ENCODE measurements at regions not wholly inside any gene's neighbourhood (a gene's known extent, or its start where the extent isn't known, plus 50 kb on each side); places are given as distances from the start of the nearest gene placed in this dataset.

GRCh38 chr6:99022039-99022609 is 74.4 kb upstream of the FBXL4 start:
- no peak for ATAC-seq (ENCODE audit: insufficient read depth, low FRiP score)
- Histone ChIP-seq H3K9me3 (ENCODE audit: control insufficient read depth in 4 of 4, insufficient read depth in 3 of 4, low read length in 3 of 4) (peaks cover 0 to 24% (median 2%) of the 10 kb centered on the region in 4 donors), H3K27me3 (ENCODE audit: control insufficient read depth in 3 of 3, insufficient read depth in 3 of 3, low read length in 2 of 3) (no peaks in the 10 kb centered on the region), H3K36me3 (ENCODE audit: control insufficient read depth in 4 of 4, insufficient read depth in 4 of 4, low read length in 4 of 4) (no peaks in the 10 kb centered on the region), H3K4me3 (no peak overlapping the region), H3K4me1 (ENCODE audit: control insufficient read depth in 5 of 5, insufficient read depth in 5 of 5, low read length in 5 of 5) (peaks cover 0 to 2% (median 0%) of the 10 kb centered on the region in 5 donors), H3K27ac (ENCODE audit: low read depth in 1 of 2, low read length in 1 of 2) (no peak overlapping the region), H3K9ac (ENCODE audit: insufficient read depth in 1 of 2, low read length in 2 of 2) (no peak overlapping the region)
- no peak for TF ChIP-seq CTCF (IDR thresholded peaks at IDR 0.05; ENCODE audit: control extremely low read depth, extremely low read depth)
- WGBS, 2 donors = 84 to 85% methylated on average over 9 of the region's 9 CpGs
- DNase-seq = no peak

DNA sequence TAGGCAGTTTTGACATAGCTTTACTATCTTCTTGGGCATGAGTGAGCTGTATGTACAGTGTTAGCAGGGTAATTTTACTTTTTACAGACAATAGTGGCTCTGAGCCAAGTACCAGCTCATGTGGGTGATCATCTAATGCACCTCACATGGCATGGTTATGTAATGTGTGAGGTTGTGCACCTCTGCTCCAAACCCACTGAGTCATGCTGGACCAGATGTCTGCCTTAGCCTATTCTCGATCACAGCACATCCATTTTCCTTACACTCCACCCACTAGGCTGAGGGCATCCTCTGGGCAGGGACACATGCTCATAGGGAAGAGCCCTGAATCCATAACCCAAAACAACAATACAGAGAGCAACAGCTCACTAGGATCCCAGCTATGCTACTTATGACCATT is 71.6 kb upstream of the FBXL4 start:
- no peak overlapping the region for H3K9ac ChIP-seq (ENCODE audit: insufficient read depth in 1 of 2, low read length in 2 of 2)
- H3K4me3 ChIP-seq = no peak overlapping the region
- H3K4me1 ChIP-seq (ENCODE audit: control insufficient read depth in 5 of 5, insufficient read depth in 5 of 5, low read length in 5 of 5) = peaks cover 0 to 2% (median 0%) of the 10 kb centered on the region in 5 donors
- H3K36me3 ChIP-seq (ENCODE audit: control insufficient read depth in 4 of 4, insufficient read depth in 4 of 4, low read length in 4 of 4) = no peaks in the 10 kb centered on the region
- peaks cover 0 to 8% (median 0%) of the 10 kb centered on the region in 4 donors for H3K9me3 ChIP-seq (ENCODE audit: control insufficient read depth in 4 of 4, insufficient read depth in 3 of 4, low read length in 3 of 4)
- no peak for TF ChIP-seq CTCF (IDR thresholded peaks at IDR 0.05; ENCODE audit: control extremely low read depth, extremely low read depth)
- no peak for ATAC-seq (ENCODE audit: insufficient read depth, low FRiP score)
- no peak for DNase-seq
- WGBS, 2 donors = 92 to 94% methylated on average over 1 of the region's 1 CpG
- H3K27me3 ChIP-seq (ENCODE audit: control insufficient read depth in 3 of 3, insufficient read depth in 3 of 3, low read length in 2 of 3) = no peaks in the 10 kb centered on the region
- no peak overlapping the region for H3K27ac ChIP-seq (ENCODE audit: low read depth in 1 of 2, low read length in 1 of 2)

DNA sequence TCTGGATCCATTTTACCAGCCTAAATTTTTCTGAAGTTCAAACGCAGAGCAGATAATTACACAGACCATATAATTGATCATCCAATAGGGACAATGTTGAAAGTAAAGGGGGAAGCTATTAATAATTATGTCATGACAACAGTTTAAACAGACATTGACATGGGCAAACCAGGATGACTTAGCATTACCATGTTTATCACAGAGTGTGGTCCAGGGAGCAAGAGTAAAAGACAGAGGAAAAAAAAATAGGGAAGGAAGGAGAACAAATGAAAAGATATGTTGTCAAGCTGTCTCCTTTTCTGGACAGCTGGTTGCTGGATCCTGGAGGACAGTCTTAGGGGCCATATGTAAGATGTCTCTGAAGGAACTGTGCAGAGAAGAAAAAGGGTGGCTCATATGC is 69.4 kb upstream of the FBXL4 start:
- WGBS, 2 donors = 37 to 67% methylated on average over 1 of the region's 1 CpG

More for the DNA sequence above, 69.4 kb upstream of the FBXL4 start:
- Histone ChIP-seq H3K4me3 (no peak overlapping the region), H3K4me1 (ENCODE audit: control insufficient read depth in 5 of 5, insufficient read depth in 5 of 5, low read length in 5 of 5) (peaks cover 0 to under 1% (median 0%) of the 10 kb centered on the region in 5 donors), H3K27me3 (ENCODE audit: control insufficient read depth in 3 of 3, insufficient read depth in 3 of 3, low read length in 2 of 3) (no peaks in the 10 kb centered on the region), H3K36me3 (ENCODE audit: control insufficient read depth in 4 of 4, insufficient read depth in 4 of 4, low read length in 4 of 4) (no peaks in the 10 kb centered on the region), H3K9ac (ENCODE audit: insufficient read depth in 1 of 2, low read length in 2 of 2) (no peak overlapping the region), H3K27ac (ENCODE audit: low read depth in 1 of 2, low read length in 1 of 2) (no peak overlapping the region), H3K9me3 (ENCODE audit: control insufficient read depth in 4 of 4, insufficient read depth in 3 of 4, low read length in 3 of 4) (peaks cover 0 to 6% (median 0%) of the 10 kb centered on the region in 4 donors)
- DNase-seq (no peak), ATAC-seq (ENCODE audit: insufficient read depth, low FRiP score) (no peak)
- no peak for TF ChIP-seq CTCF (IDR thresholded peaks at IDR 0.05; ENCODE audit: control extremely low read depth, extremely low read depth)
